A549 (cell line): ENCODE measurements at regions not wholly inside any gene's neighbourhood (a gene's known extent, or its start where the extent isn't known, plus 50 kb on each side); places are given as distances from the start of the nearest gene placed in this dataset.

Experiments
- BHLHE40 ChIP-seq: IDR thresholded peaks from 2 replicates; pipeline ENCODE4 v1.6.1; 2012; ENCODE audit warnings: low read depth, low read length, inconsistent platforms
- CBX2 ChIP-seq: fragments of 200-600 bp; sonication (generic); IDR thresholded peaks from 2 replicates; pipeline ENCODE4 v1.6.1; 2016; ENCODE audit warnings: low read depth, mild to moderate bottlenecking, borderline replicate concordance
- CTCF ChIP-seq: fragments of >200 bp; sonication (Bioruptor Twin); formaldehyde crosslinking; IDR thresholded peaks from 3 replicates; pipeline ENCODE4 v1.5.1; 2016
- E2F6 ChIP-seq: IDR thresholded peaks from 2 replicates; pipeline ENCODE4 v1.6.1; 2012; ENCODE audit warnings: low read depth, borderline replicate concordance
- ELK1 ChIP-seq: fragments of 150-350 bp; IDR thresholded peaks from 2 replicates; pipeline ENCODE4 v1.6.1; 2014; ENCODE audit warnings: low read depth, mild to moderate bottlenecking, low read length
- FOSL2 ChIP-seq, 2 experiments: fragments of 450-650 bp in 1 of 2; fragments of >200 bp in 1 of 2; sonication (Bioruptor Twin) in 1 of 2; formaldehyde crosslinking; IDR thresholded peaks; 2 replicates each; pipeline versions ENCODE4 v1.5.0 to v1.6.1; 2016 to 2020; ENCODE audit warnings: mild to moderate bottlenecking in 1 of 2, moderate library complexity in 1 of 2
- HMGXB4 ChIP-seq: fragments of 250-450 bp; sonication (Bioruptor Pico); IDR thresholded peaks from 2 replicates; pipeline ENCODE4 v1.5.0; 2021; ENCODE audit warnings: mild to moderate bottlenecking, moderate library complexity, borderline replicate concordance
- HOXB13 ChIP-seq: fragments of 250-450 bp; sonication (Bioruptor Pico); IDR thresholded peaks from 2 replicates; pipeline ENCODE4 v1.5.0; 2020; ENCODE audit warnings: low read depth, mild to moderate bottlenecking, moderate library complexity
- NR3C1 ChIP-seq: fragments of >200 bp; sonication (Bioruptor Twin); formaldehyde crosslinking; IDR thresholded peaks from 3 replicates; pipeline ENCODE4 v1.6.1; 2017
- POLR2A ChIP-seq: IDR thresholded peaks from 2 replicates; pipeline ENCODE4 v1.6.1; 2012; ENCODE audit warnings: mild to moderate bottlenecking, low read length
- RNF2 ChIP-seq: fragments of 200-600 bp; sonication (generic); IDR thresholded peaks from 2 replicates; pipeline ENCODE4 v1.6.1; 2016; ENCODE audit warnings: low read depth, mild to moderate bottlenecking, antibody characterized with exemption, moderate library complexity, borderline replicate concordance

- TF ChIP-seq CBX2 (no peak), CTCF (no peak), ELK1 (no peak), POLR2A (no peak), NR3C1 (no peak), HMGXB4 (CRISPR knock-in tag) (no peak), E2F6 (no peak), BHLHE40 (no peak), RNF2 (no peak), FOSL2 (IDR thresholded peaks at IDR 0.05) (no peak), FOSL2 (CRISPR knock-in tag; IDR thresholded peaks at IDR 0.05) (no peak), HOXB13 (CRISPR knock-in tag) (no peak)
Measured at GRCh38 chr16:5882087-5882640, 784.6 kb upstream of the EEF2KMT start.
